GM18867 (cell line): ENCODE measurements at regions not wholly inside any gene's neighbourhood (a gene's known extent, or its start where the extent isn't known, plus 50 kb on each side); places are given as distances from the start of the nearest gene placed in this dataset.

Experiments
- ATAC-seq: cut with Tn5 transposase; IDR thresholded peaks from one replicate; pipeline ENCODE4 v1.9.1; 2021; ENCODE audit warnings: mild to moderate bottlenecking, moderate library complexity; ENCODE audit not compliant: unreplicated experiment

GRCh38 chr13:84272877-84273562 is 390.7 kb upstream of the SLITRK1 start:
- ATAC-seq: no peak

GRCh38 chr13:84265257-84265764 is 383.0 kb upstream of the SLITRK1 start:
- no peak for ATAC-seq

- ATAC-seq: peak; percentile 38
Measured at GRCh38 chr13:84263354-84264069, 381.2 kb upstream of the SLITRK1 start.

GRCh38 chr13:84255226-84255797 is 373.0 kb upstream of the SLITRK1 start:
- ATAC-seq: no peak

- ATAC-seq: no peak
Measured at GRCh38 chr13:84249463-84249862, 367.2 kb upstream of the SLITRK1 start.

- ATAC-seq: no peak
Measured at GRCh38 chr13:84243340-84243739, 361.1 kb upstream of the SLITRK1 start.

GRCh38 chr13:84239032-84239431 is 356.8 kb upstream of the SLITRK1 start:
- no peak for ATAC-seq

GRCh38 chr13:84238381-84238780 is 356.1 kb upstream of the SLITRK1 start:
- no peak for ATAC-seq

- ATAC-seq: no peak
Measured at GRCh38 chr13:84237143-84237542, 354.9 kb upstream of the SLITRK1 start.

- no peak for ATAC-seq
Measured at GRCh38 chr13:84234416-84234815, 352.1 kb upstream of the SLITRK1 start.

GRCh38 chr13:84230568-84230967 is 348.3 kb upstream of the SLITRK1 start:
- ATAC-seq: no peak

GRCh38 chr13:84211048-84211447 is 328.8 kb upstream of the SLITRK1 start:
- ATAC-seq: no peak

- no peak for ATAC-seq
Measured at GRCh38 chr13:84208246-84208910, 326.1 kb upstream of the SLITRK1 start.

GRCh38 chr13:84207509-84207908 is 325.2 kb upstream of the SLITRK1 start:
- no peak for ATAC-seq

GRCh38 chr13:84200971-84201370 is 318.7 kb upstream of the SLITRK1 start:
- ATAC-seq: no peak

- no peak for ATAC-seq
Measured at GRCh38 chr13:84192125-84192524, 309.9 kb upstream of the SLITRK1 start.

- no peak for ATAC-seq
Measured at GRCh38 chr13:84191139-84191538, 308.9 kb upstream of the SLITRK1 start.

- no peak for ATAC-seq
Measured at GRCh38 chr13:84187626-84188025, 305.4 kb upstream of the SLITRK1 start.

GRCh38 chr13:84139561-84140158 is 257.4 kb upstream of the SLITRK1 start:
- ATAC-seq: no peak

GRCh38 chr13:84137292-84137691 is 255.0 kb upstream of the SLITRK1 start:
- ATAC-seq: peak; percentile 98

- peak; percentile 49 for ATAC-seq
Measured at GRCh38 chr13:84136582-84136981, 254.3 kb upstream of the SLITRK1 start.
